Smooth muscle cell (in vitro differentiated cells): ENCODE measurements at regions not wholly inside any gene's neighbourhood (a gene's known extent, or its start where the extent isn't known, plus 50 kb on each side); places are given as distances from the start of the nearest gene placed in this dataset.
"Not testable (repeated sequence)": the region's sequence is repeated elsewhere in the genome, so short reads cannot be mapped to it uniquely, and the experiment has no call there.

Source experiments
- DNase-seq: peaks from one replicate; lab custom pipeline; 2025; ENCODE audit not compliant: unreplicated experiment; lab: John Stamatoyannopoulos, UW
- H2AFZ ChIP-seq: fragments of 200-600 bp; sonication (generic); 2 replicates; pipeline ENCODE4 v1.6.0; 2016; ENCODE audit warnings: antibody characterized with exemption, low read depth, mild to moderate bottlenecking
- H3F3A ChIP-seq: fragments of 200-600 bp; sonication (generic); 2 replicates; pipeline ENCODE4 v1.6.0; 2017; ENCODE audit warnings: antibody characterized with exemption, low read depth
- H3K27ac ChIP-seq: fragments of 200-600 bp; sonication (generic); 2 replicates; pipeline ENCODE4 v1.5.1; 2016; ENCODE audit warnings: low read depth, mild to moderate bottlenecking
- H3K27me3 ChIP-seq: fragments of 200-600 bp; sonication (generic); 2 replicates; pipeline ENCODE4 v1.6.1; 2016; ENCODE audit warnings: low read depth, mild to moderate bottlenecking
- H3K36me3 ChIP-seq: fragments of 200-600 bp; sonication (generic); 2 replicates; pipeline ENCODE4 v1.5.1; 2016; ENCODE audit warnings: low read depth
- H3K4me1 ChIP-seq: fragments of 200-600 bp; sonication (generic); 2 replicates; pipeline ENCODE4 v1.5.1; 2016; ENCODE audit warnings: low read depth
- H3K4me2 ChIP-seq: fragments of 200-600 bp; sonication (generic); 2 replicates; pipeline ENCODE4 v1.6.0; 2016; ENCODE audit warnings: mild to moderate bottlenecking
- H3K4me3 ChIP-seq: fragments of 200-600 bp; sonication (generic); 2 replicates; pipeline ENCODE4 v1.5.1; 2016; ENCODE audit warnings: mild to moderate bottlenecking
- H3K79me2 ChIP-seq: fragments of 200-600 bp; sonication (generic); 2 replicates; pipeline ENCODE4 v1.6.0; 2016; ENCODE audit warnings: low read depth, mild to moderate bottlenecking
- H3K9ac ChIP-seq: fragments of 200-600 bp; sonication (generic); 2 replicates; pipeline ENCODE4 v1.6.0; 2016; ENCODE audit warnings: low read depth
- H3K9me3 ChIP-seq: fragments of 200-600 bp; sonication (generic); replicated peaks from 2 replicates; pipeline ENCODE4 v1.5.1; 2016; ENCODE audit warnings: low read depth
- H4K20me1 ChIP-seq: fragments of 200-600 bp; sonication (generic); 2 replicates; pipeline ENCODE4 v1.6.0; 2016; ENCODE audit warnings: low read depth
- CTCF ChIP-seq: fragments of 200-600 bp; sonication (generic); IDR thresholded peaks from 2 replicates; pipeline ENCODE4 v1.5.1; 2017; ENCODE audit warnings: borderline replicate concordance, mild to moderate bottlenecking, antibody characterized with exemption; ENCODE audit not compliant: insufficient read depth, poor library complexity, severe bottlenecking
- WGBS: methylation state at CpG from one replicate; pipeline ENCODE4 v1.1.7; 2016; ENCODE audit warnings: low lambda C conversion rate; 5-methylcytosine and 5-hydroxymethylcytosine counted together

- no peak overlapping the region for H3K9ac ChIP-seq
- H4K20me1 ChIP-seq = no peaks in the 10 kb centered on the region
- H3K79me2 ChIP-seq = no peaks in the 10 kb centered on the region
- TF ChIP-seq CTCF = no peak
- H3F3A ChIP-seq = no peaks in the 10 kb centered on the region
- H3K27me3 ChIP-seq = no peaks in the 10 kb centered on the region
- no peak overlapping the region for H3K27ac ChIP-seq
- no peak overlapping the region for H3K4me3 ChIP-seq
- no peaks in the 10 kb centered on the region for H3K36me3 ChIP-seq
- peaks cover 5% of the 10 kb centered on the region for H3K4me1 ChIP-seq
- no peak for DNase-seq
- 81% methylated on average over 1 of the region's 1 CpG for WGBS
- H3K4me2 ChIP-seq = no peak overlapping the region
- H2AFZ ChIP-seq = no peak overlapping the region
- no peaks in the 10 kb centered on the region for H3K9me3 ChIP-seq
These were observed 97.5 kb downstream of the PLSCR2 start for GRCh38 chr3:146371902-146372301.

GRCh38 chr3:146368882-146369523 lies 100.4 kb downstream of the PLSCR2 start:
- Histone ChIP-seq H3K4me3 (no peak overlapping the region), H3F3A (no peaks in the 10 kb centered on the region), H3K4me2 (no peak overlapping the region), H3K27ac (no peak overlapping the region), H3K4me1 (peaks cover 5% of the 10 kb centered on the region), H3K9ac (no peak overlapping the region), H4K20me1 (no peaks in the 10 kb centered on the region), H3K36me3 (no peaks in the 10 kb centered on the region), H3K27me3 (no peaks in the 10 kb centered on the region), H2AFZ (no peak overlapping the region), H3K79me2 (no peaks in the 10 kb centered on the region), H3K9me3 (no peaks in the 10 kb centered on the region)
- no peak for TF ChIP-seq CTCF
- no peak for DNase-seq
- WGBS = 88% methylated on average over 3 of the region's 3 CpGs

- Histone ChIP-seq H3K4me2 (no peak overlapping the region), H4K20me1 (no peaks in the 10 kb centered on the region), H3K4me1 (no peaks in the 10 kb centered on the region), H3K9ac (no peak overlapping the region), H3K79me2 (no peaks in the 10 kb centered on the region), H3K27ac (no peak overlapping the region), H3K9me3 (peaks cover 8% of the 10 kb centered on the region), H2AFZ (no peak overlapping the region), H3K36me3 (no peaks in the 10 kb centered on the region), H3K27me3 (no peaks in the 10 kb centered on the region), H3F3A (no peaks in the 10 kb centered on the region), H3K4me3 (no peak overlapping the region)
- WGBS = 85% methylated on average over 1 of the region's 1 CpG
- DNase-seq = no peak
- no peak for TF ChIP-seq CTCF
These were observed 108.9 kb upstream of the PLSCR4 start for GRCh38 chr3:146359841-146360240.

- not testable (repeated sequence) for H3K9ac ChIP-seq, H3K4me1 ChIP-seq, H4K20me1 ChIP-seq, DNase-seq, H3K79me2 ChIP-seq, H3K4me3 ChIP-seq, H3K27ac ChIP-seq, H2AFZ ChIP-seq, H3F3A ChIP-seq, H3K9me3 ChIP-seq, H3K36me3 ChIP-seq, H3K4me2 ChIP-seq, H3K27me3 ChIP-seq
- 95% methylated on average over 6 of the region's 6 CpGs for WGBS
These were observed 103.5 kb upstream of the PLSCR4 start for GRCh38 chr3:146354421-146354820.
